ENCODE measurements at regions not wholly inside any gene's neighbourhood (a gene's known extent, or its start where the extent isn't known, plus 50 kb on each side); places are given as distances from the start of the nearest gene placed in this dataset.

GRCh38 chr1:213658457-213658856, 329.3 kb upstream of the PROX1 start:
- H2BK120ac ChIP-seq (ENCODE audit: low read depth, low read length): no peak overlapping the region
- H3K27ac ChIP-seq (ENCODE audit: insufficient read depth, low read length): no peak overlapping the region
- no peak overlapping the region for H3K4me2 ChIP-seq (ENCODE audit: low read depth, low read length)
- H3K9ac ChIP-seq (ENCODE audit: low read depth, low read length): no peak overlapping the region
- H3K4me1 ChIP-seq (ENCODE audit: control insufficient read depth, insufficient read depth, low read length): no peaks in the 10 kb centered on the region
- no peak overlapping the region for H3K4me3 ChIP-seq (ENCODE audit: insufficient read depth, low read depth, low read length)
- POLR2A ChIA-PET (ENCODE audit: unreplicated experiment): no interaction called here
- no peak overlapping the region for H3K4ac ChIP-seq (ENCODE audit: low read depth, low read length)
- DNase-seq: no peak
- intact Hi-C loops (cut with micrococcal nuclease): no loop called here
- H3K9me3 ChIP-seq (ENCODE audit: control insufficient read depth, insufficient read depth, low read length): peaks cover 1% of the 10 kb centered on the region
- H3K18ac ChIP-seq (ENCODE audit: low read depth, low read length): no peak overlapping the region
- no peaks in the 10 kb centered on the region for H3K79me1 ChIP-seq (ENCODE audit: low read depth in 1 of 2, low read length in 2 of 2)
- in situ Hi-C loops (cut with MboI; ENCODE audit: low sequenced_read_pairs): no loop called here
- H4K8ac ChIP-seq (ENCODE audit: low read depth in 2 of 2, low read length in 2 of 2): no peak overlapping the region
- no peak overlapping the region for H3K14ac ChIP-seq (replicated peaks; ENCODE audit: low read depth, low read length)
- H2BK5ac ChIP-seq (ENCODE audit: low read depth, low read length, poor library complexity, severe bottlenecking): no peak overlapping the region
- dilution Hi-C loops (cut with HindIII; ENCODE audit: low sequenced_read_pairs, unreplicated experiment): no loop called here
- no peak overlapping the region for H2AK9ac ChIP-seq (replicated peaks; ENCODE audit: low read depth, low read length, poor library complexity)
- no peak for TF ChIP-seq USF2 (IDR thresholded peaks at IDR 0.05; ENCODE audit: low read depth, low read length)
- no peak for TF ChIP-seq ELK1 (IDR thresholded peaks at IDR 0.05; ENCODE audit: borderline replicate concordance, low read depth, low read length)
- TF ChIP-seq CHD1 (IDR thresholded peaks at IDR 0.05; ENCODE audit: low read depth, low read length): no peak
- no peak for TF ChIP-seq MAFK (IDR thresholded peaks at IDR 0.05; ENCODE audit: low read depth, low read length)
- no peak for TF ChIP-seq MXI1 (IDR thresholded peaks at IDR 0.05; ENCODE audit: borderline replicate concordance, low read depth, low read length)
- TF ChIP-seq MAZ (IDR thresholded peaks at IDR 0.05; ENCODE audit: borderline replicate concordance, low read depth, low read length): no peak
- TF ChIP-seq RCOR1 (IDR thresholded peaks at IDR 0.05; ENCODE audit: insufficient replicate concordance, low read length): no peak
- TF ChIP-seq POLR2A (IDR thresholded peaks at IDR 0.05; ENCODE audit: low read depth, low read length): no peak
- TF ChIP-seq CTCF (conservative IDR thresholded peaks at IDR 0.05; ENCODE audit: low read depth, low read length): no peak
- TF ChIP-seq RFX5 (IDR thresholded peaks at IDR 0.05; ENCODE audit: low read depth, low read length): no peak
- TF ChIP-seq NFE2L2 (IDR thresholded peaks at IDR 0.05; ENCODE audit: low read depth, low read length): no peak
- TF ChIP-seq SMC3 (IDR thresholded peaks at IDR 0.05; ENCODE audit: low read depth, low read length): no peak
- TF ChIP-seq CEBPB (IDR thresholded peaks at IDR 0.05; ENCODE audit: low read depth, low read length): no peak
- TF ChIP-seq RAD21 (IDR thresholded peaks at IDR 0.05; ENCODE audit: low read length): no peak
- TF ChIP-seq BHLHE40 (IDR thresholded peaks at IDR 0.05; ENCODE audit: low read depth, low read length): no peak
- no peak for TF ChIP-seq FOS (IDR thresholded peaks at IDR 0.05; ENCODE audit: low read depth, low read length)
- H4K20me1 ChIP-seq (ENCODE audit: insufficient read depth, low read length): no peaks in the 10 kb centered on the region
- H3K56ac ChIP-seq (ENCODE audit: extremely low read depth, insufficient read depth, low read length): no peak overlapping the region
- CTCF ChIA-PET: no interaction called here
- no peaks in the 10 kb centered on the region for H3K36me3 ChIP-seq (ENCODE audit: control insufficient read depth, insufficient read depth, low read length)
- no TSS peak for BruUV-seq (replicated peaks)
- no peak for ATAC-seq (ENCODE audit: low read depth)
- H4K91ac ChIP-seq (ENCODE audit: insufficient read depth, low read depth, low read length): no peak overlapping the region
- no peak overlapping the region for H2BK15ac ChIP-seq (ENCODE audit: low read depth, low read length)
- H3K23ac ChIP-seq (ENCODE audit: low read depth, low read length): no peak overlapping the region
- no peak overlapping the region for H2BK20ac ChIP-seq (ENCODE audit: low read depth, low read length)
- H3K9me1 ChIP-seq (ENCODE audit: insufficient read depth, low read length): no peaks in the 10 kb centered on the region
- no CpG with 5 or more reads among the region's 2 CpGs for WGBS, 2 experiments (ENCODE audit: extremely low coverage in 2 of 2, insufficient read length in 1 of 2)
- H4K5ac ChIP-seq (ENCODE audit: low read depth, low read length): no peak overlapping the region
- H2AK5ac ChIP-seq (ENCODE audit: low read depth, low read length): no peak overlapping the region
- H2AFZ ChIP-seq (replicated peaks; ENCODE audit: low read length, poor library complexity): no peak overlapping the region
- no peaks in the 10 kb centered on the region for H3K27me3 ChIP-seq (ENCODE audit: control insufficient read depth, insufficient read depth, low read length)

Measured in IMR-90 (cell line).